HCT116 (cell line): ENCODE measurements at regions not wholly inside any gene's neighbourhood (a gene's known extent, or its start where the extent isn't known, plus 50 kb on each side); places are given as distances from the start of the nearest gene placed in this dataset.

Experiments used
- ATAC-seq: fragments of 200-7000 bp; cut with Tn5 transposase; 2 replicates; pipeline ENCODE4 v1.9.1; 2020; ENCODE audit warnings: mild to moderate bottlenecking, moderate library complexity
- BruUV-seq: library from RNA; stranded (reverse); fragments of 400-500 nt; replicated peaks from 2 replicates; lab custom pipeline; 2021; lab: Mats Ljungman, UMichigan
- CTCF ChIA-PET: fragments of 300-600 bp; sonication (Branson Sonifier 250); formaldehyde crosslinking; loops from one replicate; lab custom pipeline; 2021; ENCODE audit warnings: antibody characterized with exemption; lab: Charles Lee
- POLR2A ChIA-PET: fragments of 300-600, 350-600 bp; sonication (Branson Sonifier 250); formaldehyde crosslinking; loops from one replicate; lab custom pipeline; 2021; ENCODE audit warnings: antibody characterized with exemption; lab: Charles Lee
- RAD21 ChIA-PET, 2 experiments: fragments of 300-600 bp; sonication (Branson Sonifier 250); formaldehyde crosslinking; loops; one replicate each; lab custom pipeline; 2023; ENCODE audit warnings: low total read pairs in 2 of 2; ENCODE audit not compliant: uncharacterized antibody in 2 of 2, unreplicated experiment in 2 of 2, low non-redundant PET in 1 of 2; lab: Charles Lee
- DNase-seq: peaks from one replicate; pipeline ENCODE4 v3.0.0-alpha.2; 2010; ENCODE audit warnings: low read depth, low spot score
- H2AFZ ChIP-seq: fragments of 200-600 bp; shearing (Covaris generic), sonication (generic); 2 replicates; pipeline ENCODE4 v1.6.1; 2017; ENCODE audit warnings: low read depth, mixed run types, mixed read lengths, antibody characterized with exemption, low read length; ENCODE audit not compliant: poor library complexity, severe bottlenecking
- H3K27ac ChIP-seq: 2 replicates; pipeline ENCODE4 v1.5.1; 2012; ENCODE audit warnings: low read depth, low read length
- H3K27me3 ChIP-seq: fragments of 200-600 bp; sonication (generic); 2 replicates; pipeline ENCODE4 v1.6.1; 2016; ENCODE audit warnings: mixed run types, low read length, mixed read lengths; ENCODE audit not compliant: insufficient read depth
- H3K36me3 ChIP-seq, 2 experiments: fragments of 200-500 bp in 1 of 2; fragments of 200-600 bp in 1 of 2; sonication (Bioruptor generic) in 1 of 2; sonication (generic) in 1 of 2; 2 replicates each; pipeline versions ENCODE4 v1.5.1 to v1.6.1; 2014 to 2016; ENCODE audit warnings: low read length in 2 of 2, inconsistent platforms in 1 of 2, mixed read lengths in 1 of 2, mixed run types in 1 of 2; ENCODE audit not compliant: insufficient read depth in 2 of 2, control insufficient read depth in 1 of 2
- H3K4me1 ChIP-seq, 2 experiments: fragments of 200-600 bp in 1 of 2; sonication (generic) in 1 of 2; 2 replicates each; pipeline versions ENCODE4 v1.5.1 to v1.6.1; 2012 to 2017; ENCODE audit warnings: low read length in 2 of 2, inconsistent platforms in 1 of 2, mild to moderate bottlenecking in 1 of 2, mixed read lengths in 1 of 2, mixed run types in 1 of 2, moderate library complexity in 1 of 2; ENCODE audit not compliant: insufficient read depth in 2 of 2, control insufficient read depth in 1 of 2
- H3K4me2 ChIP-seq: fragments of 200-600 bp; sonication (generic); 2 replicates; pipeline ENCODE4 v1.6.1; 2017; ENCODE audit warnings: mixed run types, low read length, mixed read lengths
- H3K4me3 ChIP-seq, 2 experiments: fragments of 200-600 bp in 1 of 2; sonication (generic) in 1 of 2; replicated peaks in 1 of 2; 2 replicates each; pipeline ENCODE4 v1.5.1; 2011 to 2016; ENCODE audit warnings: low read length in 2 of 2, control low read depth in 1 of 2, low read depth in 1 of 2, mild to moderate bottlenecking in 1 of 2, mixed read lengths in 1 of 2, mixed run types in 1 of 2
- H3K79me2 ChIP-seq: fragments of 200-600 bp; sonication (generic); 2 replicates; pipeline ENCODE4 v1.6.1; 2017; ENCODE audit warnings: mild to moderate bottlenecking, mixed run types, low read length, moderate library complexity, mixed read lengths; ENCODE audit not compliant: insufficient read depth
- H3K9ac ChIP-seq: fragments of 200-600 bp; sonication (generic); 2 replicates; pipeline ENCODE4 v1.6.1; 2016; ENCODE audit warnings: low read length, mixed read lengths
- H3K9me2 ChIP-seq: fragments of 200-600 bp; sonication (generic), shearing (Covaris generic); 2 replicates; pipeline ENCODE4 v1.6.1; 2017; ENCODE audit warnings: mixed run types, mild to moderate bottlenecking, moderate library complexity; ENCODE audit not compliant: insufficient read depth
- H3K9me3 ChIP-seq, 2 experiments: fragments of 200-500 bp in 1 of 2; fragments of 200-600 bp in 1 of 2; sonication (Bioruptor generic) in 1 of 2; sonication (generic) in 1 of 2; 2 replicates each; pipeline ENCODE4 v1.6.1; 2014 to 2017; ENCODE audit warnings: low read length in 2 of 2, mixed read lengths in 2 of 2, inconsistent platforms in 1 of 2, low read depth in 1 of 2, mild to moderate bottlenecking in 1 of 2, mixed run types in 1 of 2, moderate library complexity in 1 of 2; ENCODE audit not compliant: control insufficient read depth in 1 of 2, insufficient read depth in 1 of 2
- H4K20me1 ChIP-seq: fragments of 200-600 bp; sonication (generic), shearing (Covaris generic); 2 replicates; pipeline ENCODE4 v1.6.1; 2017; ENCODE audit warnings: mixed run types, mild to moderate bottlenecking, moderate library complexity; ENCODE audit not compliant: insufficient read depth
- CBX3 ChIP-seq: IDR thresholded peaks from 2 replicates; pipeline ENCODE4 v1.6.1; 2012; ENCODE audit warnings: low read depth
- CEBPB ChIP-seq: IDR thresholded peaks from 2 replicates; pipeline ENCODE4 v1.6.1; 2012; ENCODE audit warnings: low read depth
- CTCF ChIP-seq, 3 experiments: fragments of 200-600 bp in 1 of 3; sonication (generic) in 1 of 3; IDR thresholded peaks in 2 of 3; conservative IDR thresholded peaks in 1 of 3; 2 replicates each; pipeline ENCODE4 v1.5.1; 2012 to 2017; ENCODE audit warnings: low read depth in 2 of 3, low read length in 2 of 3, antibody characterized with exemption in 1 of 3, borderline replicate concordance in 1 of 3, control low read depth in 1 of 3, mild to moderate bottlenecking in 1 of 3, mixed read lengths in 1 of 3, mixed run types in 1 of 3, moderate library complexity in 1 of 3; ENCODE audit not compliant: insufficient read depth in 1 of 3
- EZH2phosphoT487 ChIP-seq: fragments of 200-600 bp; IDR thresholded peaks from 2 replicates; pipeline ENCODE4 v1.6.1; 2018; ENCODE audit warnings: antibody characterized with exemption, borderline replicate concordance
- FOSL1 ChIP-seq: IDR thresholded peaks from 2 replicates; pipeline ENCODE4 v1.6.1; 2012; ENCODE audit warnings: low read depth
- JUND ChIP-seq: IDR thresholded peaks from 2 replicates; pipeline ENCODE4 v1.6.1; 2012
- POLR2AphosphoS5 ChIP-seq: IDR thresholded peaks from 2 replicates; pipeline ENCODE4 v1.6.1; 2011; ENCODE audit warnings: mild to moderate bottlenecking, low read depth, low read length, moderate library complexity
- REST ChIP-seq: IDR thresholded peaks from 2 replicates; pipeline ENCODE4 v1.6.1; 2012; ENCODE audit warnings: low read depth
- SIN3A ChIP-seq: IDR thresholded peaks from 2 replicates; pipeline ENCODE4 v1.6.1; 2012; ENCODE audit warnings: low read depth
- SP1 ChIP-seq: IDR thresholded peaks from 2 replicates; pipeline ENCODE4 v1.6.1; 2012; ENCODE audit warnings: low read depth
- SRF ChIP-seq: IDR thresholded peaks from 2 replicates; pipeline ENCODE4 v1.6.1; 2012; ENCODE audit warnings: low read depth
- TCF7L2 ChIP-seq: IDR thresholded peaks from 2 replicates; pipeline ENCODE4 v1.7.0; 2011; ENCODE audit warnings: borderline replicate concordance, inconsistent platforms; ENCODE audit not compliant: insufficient read depth, insufficient read length; ENCODE audit errors: extremely low read depth
- YY1 ChIP-seq: IDR thresholded peaks from 2 replicates; pipeline ENCODE4 v1.6.1; 2011; ENCODE audit warnings: low read length, low read depth, moderate library complexity, mild to moderate bottlenecking; ENCODE audit not compliant: insufficient replicate concordance; ENCODE audit errors: extremely low read depth
- ZBTB33 ChIP-seq: IDR thresholded peaks from 2 replicates; pipeline ENCODE4 v1.6.1; 2011; ENCODE audit warnings: mild to moderate bottlenecking, low read length, moderate library complexity; ENCODE audit not compliant: insufficient replicate concordance; ENCODE audit errors: extremely low read depth
- ZFX ChIP-seq: fragments of 450-650 bp; IDR thresholded peaks from 2 replicates; pipeline ENCODE4 v1.6.1; 2017
- ZNF274 ChIP-seq: fragments of 200-500 bp; sonication (Bioruptor generic); IDR thresholded peaks from 2 replicates; pipeline ENCODE4 v1.6.1; 2014; ENCODE audit warnings: mild to moderate bottlenecking, low read depth, low read length, inconsistent platforms
- intact Hi-C: fragments of 100-400 bp; cut with micrococcal nuclease; formaldehyde crosslinking; loops from 2 replicates; pipeline ENCODE4 v1.10.0; 2022

- TF ChIP-seq ZBTB33: no peak
Observed at GRCh38 chr6:51161752-51162151, 343.1 kb downstream of the TFAP2B start (continued).

DNA sequence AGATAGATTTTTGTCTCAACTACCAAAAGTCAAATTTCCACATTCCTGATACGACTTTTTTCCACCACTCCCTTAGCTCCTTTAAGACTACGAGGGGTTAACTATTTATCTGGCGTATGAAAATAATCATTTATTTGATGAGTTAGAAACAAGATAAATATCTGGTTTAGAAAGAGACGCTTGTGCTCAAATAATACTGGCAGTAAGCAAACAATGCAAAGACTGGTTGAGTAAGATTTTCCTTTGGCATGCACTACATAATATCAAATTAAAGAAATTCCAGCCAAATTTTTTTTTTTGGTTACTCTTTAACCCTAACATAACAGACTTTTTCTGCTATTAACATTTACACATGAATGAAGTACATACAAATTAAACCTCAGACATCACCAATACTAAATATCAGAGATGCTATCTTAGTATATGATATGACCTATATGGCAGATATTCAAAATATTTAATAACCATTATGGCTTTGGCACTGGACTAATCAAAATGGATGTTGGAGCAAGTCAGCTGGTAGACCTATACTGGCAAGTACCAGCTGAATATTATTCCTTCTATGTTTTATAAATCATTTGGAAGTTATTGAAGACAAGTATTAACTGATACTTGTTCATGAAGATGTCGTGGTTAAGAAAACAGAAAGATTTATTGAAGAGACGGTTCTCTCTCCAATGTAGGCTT, 345.3 kb downstream of the TFAP2B start:
- Histone ChIP-seq H3K9me3 (peaks cover 14 to 18% of the 10 kb centered on the region in 2 experiments; a peak in 2 of 4 replicates), H3K4me3 (no peak overlapping the region), H3K4me2 (no peak overlapping the region), H3K27me3 (no peaks in the 10 kb centered on the region), H3K9ac (no peak overlapping the region), H3K4me1 (no peaks in the 10 kb centered on the region), H3K27ac (no peak overlapping the region), H3K9me2 (no peaks in the 10 kb centered on the region), H4K20me1 (no peaks in the 10 kb centered on the region), H2AFZ (no peak overlapping the region), H3K79me2 (no peaks in the 10 kb centered on the region), H3K36me3 (no peaks in the 10 kb centered on the region)
- ATAC-seq (no peak), DNase-seq (no peak)
- TF ChIP-seq POLR2AphosphoS5: no peak
- TF ChIP-seq FOSL1: no peak
- TF ChIP-seq ZNF274: no peak
- no peak for TF ChIP-seq SP1
- no peak for TF ChIP-seq JUND
- no peak for TF ChIP-seq SIN3A
- TF ChIP-seq YY1: no peak
- no peak for TF ChIP-seq EZH2phosphoT487
- no peak for TF ChIP-seq CBX3
- no peak for TF ChIP-seq CTCF (IDR thresholded peaks at IDR 0.05 in 2 of 3, conservative IDR thresholded peaks at IDR 0.05 in 1 of 3; ENCODE audit: borderline replicate concordance in 1 of 3, insufficient read depth in 1 of 3, low read depth in 2 of 3, low read length in 2 of 3)
- no peak for TF ChIP-seq ZFX
- TF ChIP-seq REST: no peak
- no peak for TF ChIP-seq SRF
- TF ChIP-seq TCF7L2: no peak
- TF ChIP-seq CEBPB: no peak
- BruUV-seq: no TSS peak
- intact Hi-C loops: no loop called here
- ChIA-PET RAD21 (no interaction called here), CTCF (no interaction called here), POLR2A (no interaction called here)
